Gastrocnemius medialis (tissue), 4 donors: ENCODE measurements at regions not wholly inside any gene's neighbourhood (a gene's known extent, or its start where the extent isn't known, plus 50 kb on each side); places are given as distances from the start of the nearest gene placed in this dataset.

ENCODE experiments used
- CTCF ChIP-seq, 5 experiments: fragments of 450-650 bp in 3 of 5; fragments of 200-600 bp in 2 of 5; sonication (generic) in 2 of 5; IDR thresholded peaks in 4 of 5; conservative IDR thresholded peaks in 1 of 5; 1 replicate in 4 of 5; 2 replicates in 1 of 5; pipeline ENCODE4 v1.5.1; 2016 to 2019; ENCODE audit warnings: antibody characterized with exemption in 5 of 5, mild to moderate bottlenecking in 3 of 5, moderate library complexity in 3 of 5
- POLR2A ChIP-seq, 2 donors: fragments of 450-650 bp; IDR thresholded peaks; one replicate each; pipeline ENCODE4 v1.6.1; 2017; ENCODE audit warnings: antibody characterized with exemption in 2 of 2, mild to moderate bottlenecking in 2 of 2, moderate library complexity in 2 of 2

- TF ChIP-seq POLR2A (IDR thresholded peaks at IDR 0.05) (no peak), CTCF (IDR thresholded peaks at IDR 0.05 in 4 of 5, conservative IDR thresholded peaks at IDR 0.05 in 1 of 5) (no peak)
These were observed 594.4 kb downstream of the FLRT2 start for GRCh38 chr14:86124328-86124727.
